Testis (tissue), 2 donors: ENCODE measurements at regions not wholly inside any gene's neighbourhood (a gene's known extent, or its start where the extent isn't known, plus 50 kb on each side); places are given as distances from the start of the nearest gene placed in this dataset.

Experiments
- CTCF ChIP-seq, 3 experiments: fragments of 450-650 bp in 2 of 3; fragments of 200-600 bp in 1 of 3; sonication (generic) in 1 of 3; IDR thresholded peaks; one replicate each; pipeline ENCODE4 v1.5.1; 2016 to 2019; ENCODE audit warnings: antibody characterized with exemption in 3 of 3, mild to moderate bottlenecking in 2 of 3, moderate library complexity in 1 of 3
- POLR2A ChIP-seq: fragments of 450-650 bp; IDR thresholded peaks from one replicate; pipeline ENCODE4 v1.6.1; 2017; ENCODE audit warnings: antibody characterized with exemption, mild to moderate bottlenecking, moderate library complexity

GRCh38 chr10:44439239-44439957 is 54.5 kb upstream of the CXCL12 start:
- TF ChIP-seq CTCF (IDR thresholded peaks at IDR 0.05): no peak
- no peak for TF ChIP-seq POLR2A
